H1 (cell line): ENCODE measurements at regions not wholly inside any gene's neighbourhood (a gene's known extent, or its start where the extent isn't known, plus 50 kb on each side); places are given as distances from the start of the nearest gene placed in this dataset.
A peak's percentile ranks its signal among the peaks of the same experiment; 100 is the strongest.

Experiments
- CTCF ChIA-PET: fragments of 300-600 bp; sonication (Branson Sonifier 250); formaldehyde crosslinking; loops from one replicate; lab custom pipeline; 2021; ENCODE audit not compliant: partially characterized antibody; lab: Charles Lee
- POLR2A ChIA-PET: fragments of 300-600 bp; sonication (Branson Sonifier 250); formaldehyde crosslinking; loops from one replicate; lab custom pipeline; 2021; ENCODE audit warnings: inconsistent platforms; ENCODE audit not compliant: partially characterized antibody; lab: Charles Lee
- DNase-seq, 2 experiments: peaks; one replicate each; pipeline versions ENCODE4 v3.0.0 to v3.0.0-alpha.2; 2010 to 2022; ENCODE audit warnings: low spot score in 2 of 2, low read depth in 1 of 2, mixed read lengths in 1 of 2
- FAIRE-seq: peaks from 2 replicates; lab custom pipeline; 2011; peaks lifted over from hg19 to GRCh38; lab: Jason Lieb, UNC
- H2AFZ ChIP-seq: 2 replicates; pipeline ENCODE4 v1.8.1; 2012; ENCODE audit warnings: low read length, inconsistent platforms
- H2AK5ac ChIP-seq: 2 replicates; pipeline ENCODE4 v1.6.1; 2013; ENCODE audit warnings: low read depth, low read length
- H2BK120ac ChIP-seq: replicated peaks from 2 replicates; pipeline ENCODE3; 2013; ENCODE audit warnings: low read depth, low read length, inconsistent platforms
- H2BK12ac ChIP-seq: 2 replicates; pipeline ENCODE4 v1.6.1; 2013; ENCODE audit warnings: low read depth, low read length
- H2BK15ac ChIP-seq: 2 replicates; pipeline ENCODE4 v1.6.1; 2013; ENCODE audit warnings: low read length
- H2BK20ac ChIP-seq: 2 replicates; pipeline ENCODE4 v1.6.1; 2013; ENCODE audit warnings: low read length
- H2BK5ac ChIP-seq: 2 replicates; pipeline ENCODE4 v1.6.1; 2013; ENCODE audit warnings: low read depth, low read length
- H3K14ac ChIP-seq: 2 replicates; pipeline ENCODE4 v1.6.1; 2013; ENCODE audit warnings: inconsistent platforms; ENCODE audit not compliant: insufficient read length
- H3K18ac ChIP-seq: 2 replicates; pipeline ENCODE4 v1.6.1; 2013; ENCODE audit warnings: low read length; ENCODE audit errors: extremely low read depth
- H3K23ac ChIP-seq: 2 replicates; pipeline ENCODE4 v1.6.1; 2013; ENCODE audit warnings: inconsistent platforms; ENCODE audit not compliant: insufficient read length
- H3K23me2 ChIP-seq: 2 replicates; pipeline ENCODE4 v1.6.1; 2013; ENCODE audit warnings: low read depth, low read length
- H3K27ac ChIP-seq: 2 replicates; pipeline ENCODE4 v1.6.1; 2011; ENCODE audit warnings: low read depth, low read length, inconsistent platforms
- H3K27me3 ChIP-seq, 4 experiments: replicated peaks in 1 of 4; 1 replicate in 1 of 4; 2 replicates in 3 of 4; pipeline versions ENCODE4 v1.6.1 to v1.8.1; 2011 to 2013; ENCODE audit warnings: low read length in 3 of 4, mild to moderate bottlenecking in 3 of 4, inconsistent platforms in 2 of 4, mixed read lengths in 2 of 4, moderate library complexity in 1 of 4; ENCODE audit not compliant: control insufficient read depth in 3 of 4, insufficient read depth in 3 of 4; ENCODE audit errors: extremely low read depth in 1 of 4
- H3K36me3 ChIP-seq, 4 experiments: 2 replicates each; pipeline versions ENCODE4 v1.6.1 to v1.8.1; 2011 to 2013; ENCODE audit warnings: mild to moderate bottlenecking in 4 of 4, low read length in 3 of 4, moderate library complexity in 2 of 4, control low read depth in 1 of 4, inconsistent platforms in 1 of 4; ENCODE audit not compliant: insufficient read depth in 4 of 4, control insufficient read depth in 2 of 4
- H3K4ac ChIP-seq: replicated peaks from 2 replicates; pipeline ENCODE3; 2013; ENCODE audit warnings: low read length, low read depth, mixed read lengths, inconsistent platforms; ENCODE audit not compliant: insufficient read length
- H3K4me1 ChIP-seq, 4 experiments: replicated peaks in 1 of 4; 1 replicate in 1 of 4; 2 replicates in 3 of 4; pipeline versions ENCODE4 v1.6.1 to v1.8.1; 2011 to 2013; ENCODE audit warnings: low read length in 3 of 4, inconsistent platforms in 2 of 4, mixed read lengths in 1 of 4; ENCODE audit not compliant: insufficient read depth in 4 of 4, control insufficient read depth in 3 of 4
- H3K4me2 ChIP-seq, 2 experiments: 2 replicates each; pipeline versions ENCODE4 v1.6.1 to v1.8.1; 2011 to 2013; ENCODE audit warnings: low read depth in 2 of 2, low read length in 2 of 2, control low read depth in 1 of 2, inconsistent platforms in 1 of 2, mild to moderate bottlenecking in 1 of 2; ENCODE audit not compliant: insufficient read depth in 1 of 2
- H3K4me3 ChIP-seq, 4 experiments: fragments of 200-600, 300-600 bp in 1 of 4; sonication (generic), shearing (Covaris generic), sonication (Bioruptor Twin) in 1 of 4; 2 replicates each; pipeline versions ENCODE4 v1.5.1 to v1.8.1; 2011 to 2016; ENCODE audit warnings: low read length in 4 of 4, low read depth in 3 of 4, control low read depth in 2 of 4, inconsistent platforms in 2 of 4, mild to moderate bottlenecking in 2 of 4, mixed read lengths in 1 of 4, moderate library complexity in 1 of 4; ENCODE audit not compliant: insufficient read depth in 2 of 4; ENCODE audit errors: extremely low read depth in 1 of 4
- H3K56ac ChIP-seq: replicated peaks from 2 replicates; pipeline ENCODE3; 2013; ENCODE audit warnings: low read depth, mild to moderate bottlenecking, mixed read lengths, low read length, inconsistent platforms; ENCODE audit not compliant: insufficient read length
- H3K79me1 ChIP-seq: 2 replicates; pipeline ENCODE4 v1.6.1; 2013; ENCODE audit warnings: low read depth, low read length, control low read depth
- H3K79me2 ChIP-seq, 2 experiments: 2 replicates each; pipeline versions ENCODE4 v1.6.1 to v1.8.1; 2012 to 2013; ENCODE audit warnings: low read length in 2 of 2, mild to moderate bottlenecking in 2 of 2, inconsistent platforms in 1 of 2; ENCODE audit not compliant: insufficient read depth in 2 of 2, control insufficient read depth in 1 of 2
- H3K9ac ChIP-seq, 4 experiments: replicated peaks in 1 of 4; 1 replicate in 1 of 4; 2 replicates in 3 of 4; pipeline versions ENCODE4 v1.6.1 to v1.8.1; 2011 to 2013; ENCODE audit warnings: low read depth in 3 of 4, low read length in 3 of 4, control low read depth in 2 of 4, mild to moderate bottlenecking in 2 of 4, moderate library complexity in 2 of 4, inconsistent platforms in 1 of 4; ENCODE audit errors: extremely low read depth in 1 of 4
- H3K9me3 ChIP-seq, 2 experiments: 2 replicates each; pipeline versions ENCODE4 v1.6.1 to v1.8.1; 2012 to 2013; ENCODE audit warnings: mild to moderate bottlenecking in 2 of 2, moderate library complexity in 2 of 2, control low read depth in 1 of 2, inconsistent platforms in 1 of 2, low read depth in 1 of 2, low read length in 1 of 2, mixed read lengths in 1 of 2; ENCODE audit not compliant: insufficient read depth in 2 of 2
- H4K20me1 ChIP-seq, 2 experiments: replicated peaks in 1 of 2; 2 replicates each; pipeline versions ENCODE3 to v1.8.1; 2011 to 2013; ENCODE audit warnings: inconsistent platforms in 2 of 2, low read length in 2 of 2, mild to moderate bottlenecking in 1 of 2; ENCODE audit not compliant: insufficient read depth in 2 of 2, control insufficient read depth in 1 of 2
- H4K5ac ChIP-seq: 2 replicates; pipeline ENCODE4 v1.6.1; 2013; ENCODE audit warnings: low read length, low read depth, mixed read lengths, inconsistent platforms; ENCODE audit not compliant: insufficient read length
- H4K8ac ChIP-seq: 2 replicates; pipeline ENCODE4 v1.8.0; 2013; ENCODE audit warnings: mild to moderate bottlenecking, moderate library complexity, low read length, inconsistent platforms; ENCODE audit not compliant: insufficient read depth; ENCODE audit errors: extremely low read depth
- H4K91ac ChIP-seq: replicated peaks from 2 replicates; pipeline ENCODE3; 2013; ENCODE audit warnings: low read length, mixed read lengths, inconsistent platforms; ENCODE audit not compliant: insufficient read length
- CBX5 ChIP-seq: fragments of 300-800, 300-1000 bp; sonication (generic); IDR thresholded peaks from 2 replicates; pipeline ENCODE4 v1.7.1; 2016; ENCODE audit warnings: antibody characterized with exemption, low read length, low read depth
- CBX8 ChIP-seq: fragments of 300-800, 300-1000 bp; sonication (generic); IDR thresholded peaks from 2 replicates; pipeline ENCODE4 v1.7.1; 2016; ENCODE audit warnings: low read depth, low read length, borderline replicate concordance
- CHD2 ChIP-seq: IDR thresholded peaks from 2 replicates; pipeline ENCODE4 v1.6.1; 2012; ENCODE audit warnings: low read length, improper control_type of control experiment
- EZH2 ChIP-seq: fragments of 200-600 bp; sonication (generic); IDR thresholded peaks from 2 replicates; pipeline ENCODE4 v1.7.1; 2012; ENCODE audit warnings: low read depth, mild to moderate bottlenecking, moderate library complexity, low read length, inconsistent platforms; ENCODE audit not compliant: severe bottlenecking
- NRF1 ChIP-seq: IDR thresholded peaks from 2 replicates; pipeline ENCODE4 v1.6.1; 2011; ENCODE audit warnings: mild to moderate bottlenecking, low read depth, low read length, improper control_type of control experiment
- POLR2A ChIP-seq, 2 experiments: IDR thresholded peaks; 1 replicate in 1 of 2; 2 replicates in 1 of 2; pipeline ENCODE4 v1.6.1; 2011; ENCODE audit warnings: low read depth in 2 of 2, low read length in 2 of 2, mild to moderate bottlenecking in 2 of 2; ENCODE audit errors: control extremely low read depth in 1 of 2
- POU5F1 ChIP-seq: IDR thresholded peaks from 2 replicates; pipeline ENCODE4 v1.6.1; 2011; ENCODE audit warnings: low read depth, mild to moderate bottlenecking, low read length, moderate library complexity
- RXRA ChIP-seq: IDR thresholded peaks from 2 replicates; pipeline ENCODE4 v1.6.1; 2011; ENCODE audit warnings: low read depth, mild to moderate bottlenecking, low read length, moderate library complexity; ENCODE audit not compliant: insufficient read depth
- SAP30 ChIP-seq: fragments of 300-600 bp; sonication (generic); IDR thresholded peaks from 2 replicates; pipeline ENCODE4 v1.7.1; 2012; ENCODE audit warnings: low read length, moderate library complexity, mild to moderate bottlenecking, inconsistent platforms; ENCODE audit not compliant: insufficient read depth, insufficient replicate concordance
- SIN3A ChIP-seq, 2 experiments: IDR thresholded peaks in 1 of 2; conservative IDR thresholded peaks in 1 of 2; 2 replicates each; pipeline ENCODE4 v1.6.1; 2011 to 2012; ENCODE audit warnings: low read length in 2 of 2, improper control_type of control experiment in 1 of 2, low read depth in 1 of 2, mild to moderate bottlenecking in 1 of 2
- SIRT6 ChIP-seq: IDR thresholded peaks from one replicate; pipeline ENCODE4 v1.7.1; 2012; ENCODE audit warnings: low read length, inconsistent platforms
- TAF1 ChIP-seq: IDR thresholded peaks from 2 replicates; pipeline ENCODE4 v1.6.1; 2011; ENCODE audit warnings: mild to moderate bottlenecking, low read depth, low read length
- WGBS, 2 experiments: shearing (Covaris generic) in 1 of 2; methylation state at CpG; one replicate each; pipeline versions ENCODE4 v1.1.6 to v1.1.7; 2013 to 2015; ENCODE audit warnings: low lambda C conversion rate in 2 of 2, mixed read lengths in 2 of 2, inconsistent platforms in 1 of 2, low coverage in 1 of 2, missing lambda C conversion rate in 1 of 2; ENCODE audit not compliant: insufficient replicate concordance in 2 of 2, insufficient coverage in 1 of 2, insufficient read length in 1 of 2; ENCODE audit errors: extremely low coverage in 1 of 2, missing lambda C conversion rate in 1 of 2; 5-methylcytosine and 5-hydroxymethylcytosine counted together
- TF ChIP-seq, protein P1 (sequence below): IDR thresholded peaks from 2 replicates; pipeline ENCODE4 v1.6.1; 2011; ENCODE audit warnings: low read depth, mild to moderate bottlenecking, low read length; ENCODE audit not compliant: insufficient read depth

DNA sequence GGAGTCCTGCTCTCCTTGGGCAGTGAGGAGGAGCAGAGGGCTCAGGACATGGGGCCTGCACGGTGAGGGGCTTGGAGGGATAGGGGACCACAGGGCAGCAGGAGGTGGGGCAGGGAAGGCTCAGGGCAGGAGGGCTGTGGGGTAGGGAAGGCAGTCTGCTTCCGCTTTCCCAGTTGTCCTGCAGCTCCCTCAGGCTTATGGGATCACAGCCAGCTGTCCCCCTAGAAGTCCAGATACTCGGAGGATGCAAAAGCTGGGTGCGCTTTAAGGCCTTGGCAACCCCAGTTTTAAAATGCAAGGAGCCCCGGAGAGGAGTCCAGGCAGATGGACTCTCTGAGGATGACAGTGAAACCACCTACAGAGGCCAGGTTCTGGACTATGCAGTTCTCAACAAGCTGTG is 299.1 kb upstream of the FOXF1 start:
- H3K27ac ChIP-seq, result no peak overlapping the region
- no peak overlapping the region for H4K91ac ChIP-seq
- H3K4ac ChIP-seq, result no peak overlapping the region
- no peaks in the 10 kb centered on the region for H3K79me2 ChIP-seq
- no peaks in the 10 kb centered on the region for H4K20me1 ChIP-seq
- TF ChIP-seq SIN3A (conservative IDR thresholded peaks at IDR 0.05 in 1 of 2, IDR thresholded peaks at IDR 0.05 in 1 of 2; ENCODE audit: low read depth in 1 of 2, low read length in 2 of 2) (no peak), TAF1 (no peak), POU5F1 (no peak), SIRT6 (no peak), EZH2 (no peak), CHD2 (no peak), POLR2A (IDR thresholded peaks at IDR 0.05; ENCODE audit: control extremely low read depth in 1 of 2, low read depth in 2 of 2, low read length in 2 of 2) (no peak), NRF1 (no peak), RXRA (no peak), CBX5 (no peak), SAP30 (no peak), CBX8 (no peak)
- TF ChIP-seq, protein P1, sequence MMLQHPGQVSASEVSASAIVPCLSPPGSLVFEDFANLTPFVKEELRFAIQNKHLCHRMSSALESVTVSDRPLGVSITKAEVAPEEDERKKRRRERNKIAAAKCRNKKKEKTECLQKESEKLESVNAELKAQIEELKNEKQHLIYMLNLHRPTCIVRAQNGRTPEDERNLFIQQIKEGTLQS, result no peak
- H3K36me3 ChIP-seq, result no peaks in the 10 kb centered on the region
- H3K27me3 ChIP-seq, result no peaks in the 10 kb centered on the region; a peak in 1 of 7 replicates
- no peak overlapping the region for H2BK120ac ChIP-seq
- no peak overlapping the region for H3K23ac ChIP-seq
- no peak overlapping the region for H2BK20ac ChIP-seq
- no peak overlapping the region for H3K56ac ChIP-seq
- CTCF ChIA-PET, result interaction anchor here (0.7 to 2.8 kb wide), 2 partner anchors 8 to 12 kb away, joined by 3 to 10 read pairs; no protein-coding TSS in a partner anchor
- DNase-seq (no peak), FAIRE-seq (no peak)
- H2BK5ac ChIP-seq, result no peak overlapping the region
- WGBS, 2 experiments, result 89% methylated on average over 5 of the region's 5 CpGs; no CpG with 5 or more reads in 1 of the 2 experiments
- H3K18ac ChIP-seq, result no peak overlapping the region
- no peak overlapping the region for H2AFZ ChIP-seq
- no peaks in the 10 kb centered on the region for H3K23me2 ChIP-seq
- no peaks in the 10 kb centered on the region for H3K4me1 ChIP-seq
- no peak overlapping the region for H3K14ac ChIP-seq
- no peak overlapping the region for H4K5ac ChIP-seq
- H2AK5ac ChIP-seq, result 0 out of 2 replicates have a peak overlapping the region, but pooled peaks have one; percentile 39
- H2BK12ac ChIP-seq, result no peak overlapping the region
- H2BK15ac ChIP-seq, result no peak overlapping the region
- no peak overlapping the region for H3K4me2 ChIP-seq
- no peaks in the 10 kb centered on the region; the same call in none of the 2 replicates for H3K79me1 ChIP-seq
- H3K9me3 ChIP-seq, result peaks cover 0 to 3% of the 10 kb centered on the region in 2 experiments; a peak in 1 of 4 replicates
- no peak overlapping the region for H4K8ac ChIP-seq
- H3K9ac ChIP-seq, result no peak overlapping the region
- POLR2A ChIA-PET, result no interaction called here
- no peak overlapping the region for H3K4me3 ChIP-seq
